Upper lobe of left lung (tissue), 6 donors: ENCODE measurements at regions not wholly inside any gene's neighbourhood (a gene's known extent, or its start where the extent isn't known, plus 50 kb on each side); places are given as distances from the start of the nearest gene placed in this dataset.

Source experiments
- ATAC-seq, 2 donors: fragments of 200-7000 bp; cut with Tn5 transposase; one replicate each; pipeline ENCODE4 v1.9.1; 2022; ENCODE audit warnings: mild to moderate bottlenecking in 2 of 2, moderate library complexity in 2 of 2; ENCODE audit not compliant: low FRiP score in 2 of 2
- DNase-seq, 2 donors: peaks; one replicate each; pipeline ENCODE4 v3.0.0-alpha.2; 2019 to 2020
- H3K27ac ChIP-seq, 4 donors: fragments of 200-600 bp; sonication (generic); one replicate each; pipeline ENCODE4 v1.5.1; 2016 to 2019
- H3K27me3 ChIP-seq, 4 donors: fragments of 200-600 bp; sonication (generic); one replicate each; pipeline ENCODE4 v1.5.1; 2017 to 2019
- H3K36me3 ChIP-seq, 4 donors: fragments of 200-600 bp; sonication (generic); one replicate each; pipeline ENCODE4 v1.5.1; 2016 to 2019
- H3K4me1 ChIP-seq, 4 donors: fragments of 200-600 bp; sonication (generic); one replicate each; pipeline ENCODE4 v1.5.1; 2018 to 2019
- H3K4me3 ChIP-seq, 4 donors: fragments of 200-600 bp; sonication (generic); one replicate each; pipeline ENCODE4 v1.5.1; 2017 to 2019; ENCODE audit warnings: mild to moderate bottlenecking in 2 of 4, moderate library complexity in 1 of 4
- H3K9me3 ChIP-seq, 4 donors: fragments of 200-600 bp; sonication (generic); one replicate each; pipeline ENCODE4 v1.5.1; 2018 to 2019
- CTCF ChIP-seq, 6 experiments: fragments of 450-650 bp in 4 of 6; fragments of 200-600 bp in 2 of 6; sonication (generic) in 2 of 6; IDR thresholded peaks; one replicate each; pipeline ENCODE4 v1.5.1; 2016 to 2019; ENCODE audit warnings: antibody characterized with exemption in 6 of 6
- EP300 ChIP-seq, 4 donors: sonication (generic); formaldehyde crosslinking; IDR thresholded peaks; one replicate each; pipeline ENCODE4 v1.5.1; 2017; ENCODE audit warnings: antibody characterized with exemption in 4 of 4, control low read depth in 2 of 4
- POLR2A ChIP-seq, 4 donors: fragments of 450-650 bp; IDR thresholded peaks; one replicate each; pipeline ENCODE4 v1.5.1; 2016 to 2017; ENCODE audit warnings: antibody characterized with exemption in 4 of 4, mild to moderate bottlenecking in 2 of 4
- POLR2AphosphoS5 ChIP-seq, 2 donors: sonication (generic); formaldehyde crosslinking; IDR thresholded peaks; one replicate each; pipeline ENCODE4 v1.5.1; 2017; ENCODE audit warnings: antibody characterized with exemption in 2 of 2
- WGBS, 2 donors: methylation state at CpG; one replicate each; pipeline ENCODE4 v1.1.5; 2017 to 2018; 5-methylcytosine and 5-hydroxymethylcytosine counted together
- donor health status: DM: no; HTN: no; CAD: no; lungs with moderate emphysema.
- donor health status: DM: no; HTN: yes; CAD: no; lungs with severe emphysema.

GRCh38 chr20:19096843-19097242, 115.6 kb upstream of the SLC24A3 start:
- no peak overlapping the region for H3K4me3 ChIP-seq
- TF ChIP-seq POLR2AphosphoS5 (IDR thresholded peaks at IDR 0.05) (no peak), POLR2A (IDR thresholded peaks at IDR 0.05) (no peak), EP300 (IDR thresholded peaks at IDR 0.05) (no peak), CTCF (IDR thresholded peaks at IDR 0.05) (no peak)
- 98% methylated on average over 2 of the region's 2 CpGs for WGBS, 2 donors
- no peaks in the 10 kb centered on the region for H3K36me3 ChIP-seq
- no peaks in the 10 kb centered on the region for H3K27me3 ChIP-seq
- no peaks in the 10 kb centered on the region for H3K4me1 ChIP-seq
- no peak overlapping the region for H3K27ac ChIP-seq
- ATAC-seq (no peak), DNase-seq (no peak)
- H3K9me3 ChIP-seq = no peaks in the 10 kb centered on the region

- 91 to 92% methylated on average over 4 of the region's 4 CpGs for WGBS, 2 donors
- no peak for TF ChIP-seq POLR2A (IDR thresholded peaks at IDR 0.05)
- TF ChIP-seq POLR2AphosphoS5 (IDR thresholded peaks at IDR 0.05) = no peak
- no peak for TF ChIP-seq EP300 (IDR thresholded peaks at IDR 0.05)
- TF ChIP-seq CTCF (IDR thresholded peaks at IDR 0.05) = no peak
- H3K27ac ChIP-seq = no peak overlapping the region
- H3K4me1 ChIP-seq = no peaks in the 10 kb centered on the region
- no peak for DNase-seq
- H3K9me3 ChIP-seq = no peaks in the 10 kb centered on the region
- no peak overlapping the region for H3K4me3 ChIP-seq
- no peaks in the 10 kb centered on the region for H3K36me3 ChIP-seq
- H3K27me3 ChIP-seq = no peaks in the 10 kb centered on the region
- no peak for ATAC-seq
These were observed 114.3 kb upstream of the SLC24A3 start for GRCh38 chr20:19098117-19098516.

GRCh38 chr20:19098806-19099578, 113.5 kb upstream of the SLC24A3 start:
- Histone ChIP-seq H3K36me3 (no peaks in the 10 kb centered on the region), H3K4me1 (no peaks in the 10 kb centered on the region), H3K4me3 (no peak overlapping the region), H3K9me3 (no peaks in the 10 kb centered on the region), H3K27ac (no peak overlapping the region), H3K27me3 (no peaks in the 10 kb centered on the region)
- DNase-seq (no peak), ATAC-seq (no peak)
- WGBS, 2 donors = 68 to 89% methylated on average over 6 to 8 of the region's 8 CpGs
- TF ChIP-seq CTCF (IDR thresholded peaks at IDR 0.05) (no peak), POLR2A (IDR thresholded peaks at IDR 0.05) (no peak), EP300 (IDR thresholded peaks at IDR 0.05) (no peak), POLR2AphosphoS5 (IDR thresholded peaks at IDR 0.05) (no peak)

- DNase-seq = no peak
- ATAC-seq = no peak
- 83 to 85% methylated on average over 18 of the region's 18 CpGs for WGBS, 2 donors
- TF ChIP-seq EP300 (IDR thresholded peaks at IDR 0.05) (no peak), POLR2A (IDR thresholded peaks at IDR 0.05) (no peak), CTCF (IDR thresholded peaks at IDR 0.05) (no peak), POLR2AphosphoS5 (IDR thresholded peaks at IDR 0.05) (no peak)
- no peaks in the 10 kb centered on the region for H3K4me1 ChIP-seq
- no peaks in the 10 kb centered on the region for H3K36me3 ChIP-seq
- H3K4me3 ChIP-seq = no peak overlapping the region
- H3K27me3 ChIP-seq = no peaks in the 10 kb centered on the region
- H3K27ac ChIP-seq = no peak overlapping the region
- no peaks in the 10 kb centered on the region for H3K9me3 ChIP-seq
These were observed 112.6 kb upstream of the SLC24A3 start for GRCh38 chr20:19099596-19100545.
